GM13976 (cell line): ENCODE measurements at regions not wholly inside any gene's neighbourhood (a gene's known extent, or its start where the extent isn't known, plus 50 kb on each side); places are given as distances from the start of the nearest gene placed in this dataset.

Source experiments
- DNase-seq: peaks from one replicate; pipeline ENCODE4 v3.0.0; 2012; ENCODE audit warnings: low spot score
- CTCF ChIP-seq: IDR thresholded peaks from 2 replicates; pipeline ENCODE4 v1.5.1; 2012; ENCODE audit warnings: borderline replicate concordance, mild to moderate bottlenecking; ENCODE audit not compliant: insufficient read depth; ENCODE audit errors: extremely low read depth, missing control alignments, control extremely low read depth
- in situ Hi-C: fragments of 300-500 bp; cut with MboI; formaldehyde crosslinking; loops from one replicate; pipeline ENCODE4 v1.12.0; 2022; ENCODE audit warnings: low sequenced_read_pairs, mixed read lengths, inconsistent platforms; ENCODE audit not compliant: unreplicated experiment

- no peak for TF ChIP-seq CTCF
- DNase-seq, result no peak
- in situ Hi-C loops, result no loop called here
Measured at GRCh38 chr12:24066097-24066496, 116.6 kb upstream of the SOX5 start.

- no peak for TF ChIP-seq CTCF
- no peak for DNase-seq
- in situ Hi-C loops, result no loop called here
Measured at GRCh38 chr12:24062642-24063245, 113.3 kb upstream of the SOX5 start.

GRCh38 chr12:24060089-24060488 is 110.6 kb upstream of the SOX5 start:
- in situ Hi-C loops, result no loop called here
- no peak for TF ChIP-seq CTCF
- DNase-seq, result no peak

GRCh38 chr12:24057920-24058476 is 108.5 kb upstream of the SOX5 start:
- in situ Hi-C loops, result no loop called here
- TF ChIP-seq CTCF, result no peak
- no peak for DNase-seq

- DNase-seq, result no peak
- TF ChIP-seq CTCF, result no peak
- in situ Hi-C loops, result no loop called here
Measured at GRCh38 chr12:24055747-24056146, 106.3 kb upstream of the SOX5 start.

GRCh38 chr12:24054416-24054815 is 104.9 kb upstream of the SOX5 start:
- in situ Hi-C loops, result no loop called here

More at GRCh38 chr12:24054416-24054815, 104.9 kb upstream of the SOX5 start:
- no peak for TF ChIP-seq CTCF
- DNase-seq, result no peak
